ENCODE measurements at regions not wholly inside any gene's neighbourhood (a gene's known extent, or its start where the extent isn't known, plus 50 kb on each side); places are given as distances from the start of the nearest gene placed in this dataset.

DNA sequence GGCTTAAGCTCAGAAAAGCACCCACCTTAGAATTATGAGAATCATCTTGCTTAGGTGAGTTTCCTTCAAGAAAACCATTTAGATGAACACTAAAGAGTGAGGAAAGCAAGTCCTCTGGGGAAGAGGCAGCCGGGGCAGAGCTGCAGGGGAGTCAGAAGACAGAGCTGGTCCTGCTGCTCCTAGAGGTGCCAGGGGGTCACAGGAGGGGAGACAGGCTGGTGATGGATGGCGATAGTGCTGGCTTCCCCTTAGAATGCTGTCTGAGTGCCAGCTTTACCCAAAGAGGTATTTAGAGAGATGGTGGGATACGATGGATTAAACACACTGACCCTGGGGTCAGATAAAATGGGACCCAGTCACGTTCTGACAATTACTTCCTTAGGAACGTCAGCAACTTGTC lies 269.4 kb downstream of the TDRD15 start:
- no peak for DNase-seq (ENCODE audit: extremely low read depth, insufficient read length)

DNA sequence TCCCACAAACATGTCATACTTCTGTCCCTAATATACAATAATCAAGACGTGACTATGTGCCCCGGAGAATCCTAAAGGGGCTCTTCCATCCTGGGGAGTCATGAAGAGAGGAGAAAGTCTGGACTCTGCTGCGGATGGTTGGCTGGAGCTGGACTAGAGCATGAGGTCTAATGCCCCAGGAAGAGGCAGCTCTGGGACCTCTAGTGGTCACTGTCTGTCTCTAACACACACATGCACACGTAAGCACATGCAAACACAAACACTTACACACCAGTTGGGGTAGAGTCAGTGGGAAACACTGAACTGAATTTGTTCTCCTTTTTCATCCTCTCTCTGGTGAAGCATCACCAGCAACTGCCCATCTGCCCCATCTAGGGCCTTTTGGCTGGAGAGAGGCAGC lies 271.6 kb downstream of the TDRD15 start:
- no peak for DNase-seq (ENCODE audit: extremely low read depth, insufficient read length)
- H3K4me3 ChIP-seq (replicated peaks; ENCODE audit: low read depth, low read length): no peak overlapping the region
- H3K36me3 ChIP-seq (ENCODE audit: control insufficient read depth, insufficient read depth, low read length): no peaks in the 10 kb centered on the region
- no peaks in the 10 kb centered on the region; the same call in 1 of the 2 replicates for H3K27me3 ChIP-seq (replicated peaks; ENCODE audit: control insufficient read depth, insufficient read depth, low read length)
- TF ChIP-seq, protein P1, sequence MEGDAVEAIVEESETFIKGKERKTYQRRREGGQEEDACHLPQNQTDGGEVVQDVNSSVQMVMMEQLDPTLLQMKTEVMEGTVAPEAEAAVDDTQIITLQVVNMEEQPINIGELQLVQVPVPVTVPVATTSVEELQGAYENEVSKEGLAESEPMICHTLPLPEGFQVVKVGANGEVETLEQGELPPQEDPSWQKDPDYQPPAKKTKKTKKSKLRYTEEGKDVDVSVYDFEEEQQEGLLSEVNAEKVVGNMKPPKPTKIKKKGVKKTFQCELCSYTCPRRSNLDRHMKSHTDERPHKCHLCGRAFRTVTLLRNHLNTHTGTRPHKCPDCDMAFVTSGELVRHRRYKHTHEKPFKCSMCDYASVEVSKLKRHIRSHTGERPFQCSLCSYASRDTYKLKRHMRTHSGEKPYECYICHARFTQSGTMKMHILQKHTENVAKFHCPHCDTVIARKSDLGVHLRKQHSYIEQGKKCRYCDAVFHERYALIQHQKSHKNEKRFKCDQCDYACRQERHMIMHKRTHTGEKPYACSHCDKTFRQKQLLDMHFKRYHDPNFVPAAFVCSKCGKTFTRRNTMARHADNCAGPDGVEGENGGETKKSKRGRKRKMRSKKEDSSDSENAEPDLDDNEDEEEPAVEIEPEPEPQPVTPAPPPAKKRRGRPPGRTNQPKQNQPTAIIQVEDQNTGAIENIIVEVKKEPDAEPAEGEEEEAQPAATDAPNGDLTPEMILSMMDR (IDR thresholded peaks at IDR 0.05; ENCODE audit: insufficient read depth, low read length, poor library complexity, severe bottlenecking): peak; percentile 39

More for the DNA sequence above, 269.4 kb downstream of the TDRD15 start:
- TF ChIP-seq, protein P1 (IDR thresholded peaks at IDR 0.05; ENCODE audit: insufficient read depth, low read length, poor library complexity, severe bottlenecking): no peak
- H3K4me3 ChIP-seq (replicated peaks; ENCODE audit: low read depth, low read length): no peak overlapping the region
- H3K36me3 ChIP-seq (ENCODE audit: control insufficient read depth, insufficient read depth, low read length): no peaks in the 10 kb centered on the region
- no peaks in the 10 kb centered on the region; the same call in 1 of the 2 replicates for H3K27me3 ChIP-seq (replicated peaks; ENCODE audit: control insufficient read depth, insufficient read depth, low read length)

DNA sequence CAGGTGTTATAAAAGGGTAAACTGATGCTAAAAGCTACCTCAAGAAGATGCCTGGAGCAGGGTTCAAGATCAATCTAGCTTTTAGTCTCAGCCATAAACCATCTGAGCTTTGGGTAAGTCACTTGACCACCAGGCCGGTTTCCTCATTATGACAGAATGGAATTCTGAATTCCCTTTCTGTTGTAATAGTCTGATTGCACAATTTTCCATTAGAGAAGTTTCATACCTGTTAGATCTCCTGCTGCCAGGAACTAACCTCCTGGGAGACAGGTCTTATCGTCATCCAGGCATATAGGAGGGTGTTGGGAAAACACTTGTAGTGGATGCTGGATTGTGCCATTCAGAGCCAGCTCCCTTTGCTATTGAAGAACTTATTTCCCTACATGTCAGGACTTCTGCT lies 272.5 kb downstream of the TDRD15 start:
- TF ChIP-seq, protein P1 (IDR thresholded peaks at IDR 0.05; ENCODE audit: insufficient read depth, low read length, poor library complexity, severe bottlenecking): no peak
- no peak overlapping the region for H3K4me3 ChIP-seq (replicated peaks; ENCODE audit: low read depth, low read length)
- H3K36me3 ChIP-seq (ENCODE audit: control insufficient read depth, insufficient read depth, low read length): no peaks in the 10 kb centered on the region
- no peaks in the 10 kb centered on the region; the same call in 1 of the 2 replicates for H3K27me3 ChIP-seq (replicated peaks; ENCODE audit: control insufficient read depth, insufficient read depth, low read length)
- DNase-seq (ENCODE audit: extremely low read depth, insufficient read length): no peak

DNA sequence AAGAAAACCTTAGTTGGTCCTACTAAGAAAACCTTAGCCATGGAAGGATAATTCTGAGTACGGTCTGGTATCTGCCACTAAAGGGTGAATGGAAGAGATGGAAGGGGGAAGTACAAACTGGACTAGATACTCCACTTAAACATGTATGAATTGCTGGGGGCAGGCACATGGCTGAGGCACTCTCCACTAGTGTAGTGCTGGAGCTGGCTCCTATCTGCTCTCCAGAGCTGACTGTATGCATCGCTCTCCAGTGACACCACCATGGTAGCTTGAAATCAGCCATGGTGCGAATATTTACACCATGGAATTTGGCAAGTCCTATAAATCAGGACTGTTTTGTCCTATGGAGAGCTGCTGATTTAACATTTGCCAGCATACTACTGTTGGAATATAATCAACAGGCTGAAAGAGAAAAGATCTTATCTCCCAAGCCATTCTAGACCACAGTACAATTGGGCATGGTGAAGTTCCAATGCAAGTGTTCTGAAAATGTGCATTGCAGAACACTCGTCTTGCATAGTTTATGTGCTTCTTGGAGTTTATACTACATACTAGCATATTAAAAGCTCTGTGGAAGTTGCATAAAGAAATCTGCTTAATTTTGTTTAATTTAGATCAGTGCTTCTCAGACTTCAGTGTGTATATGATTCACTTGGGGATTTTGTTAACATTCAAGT lies 277.4 kb downstream of the TDRD15 start:
- TF ChIP-seq, protein P1 (IDR thresholded peaks at IDR 0.05; ENCODE audit: insufficient read depth, low read length, poor library complexity, severe bottlenecking): no peak
- no peak overlapping the region for H3K4me3 ChIP-seq (replicated peaks; ENCODE audit: low read depth, low read length)
- H3K36me3 ChIP-seq (ENCODE audit: control insufficient read depth, insufficient read depth, low read length): no peaks in the 10 kb centered on the region
- no peaks in the 10 kb centered on the region for H3K27me3 ChIP-seq (replicated peaks; ENCODE audit: control insufficient read depth, insufficient read depth, low read length)
- no peak for DNase-seq (ENCODE audit: extremely low read depth, insufficient read length)

DNA sequence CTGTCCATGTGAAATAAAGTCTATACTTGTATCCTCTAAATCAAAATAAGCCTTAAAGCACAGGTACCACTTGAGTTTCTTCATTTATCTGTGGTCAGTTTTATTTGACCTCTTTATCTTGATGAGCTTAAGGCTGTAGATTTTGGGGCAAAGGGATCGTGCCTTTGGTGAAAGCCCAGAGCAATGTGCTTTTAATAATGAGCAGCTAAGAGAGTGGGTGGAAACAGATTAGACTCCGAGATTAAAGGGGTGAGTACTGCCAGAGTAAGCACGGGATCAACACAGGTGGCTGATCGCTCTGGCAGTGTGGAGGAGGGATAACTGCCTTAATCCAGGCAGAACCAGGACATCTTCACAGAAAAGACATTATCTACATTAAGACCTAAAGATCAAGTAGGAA lies 280.4 kb downstream of the TDRD15 start:
- TF ChIP-seq, protein P1 (IDR thresholded peaks at IDR 0.05; ENCODE audit: insufficient read depth, low read length, poor library complexity, severe bottlenecking): no peak
- no peaks in the 10 kb centered on the region for H3K27me3 ChIP-seq (replicated peaks; ENCODE audit: control insufficient read depth, insufficient read depth, low read length)

More for the DNA sequence above, 280.4 kb downstream of the TDRD15 start:
- H3K36me3 ChIP-seq (ENCODE audit: control insufficient read depth, insufficient read depth, low read length): no peaks in the 10 kb centered on the region
- H3K4me3 ChIP-seq (replicated peaks; ENCODE audit: low read depth, low read length): no peak overlapping the region
- DNase-seq (ENCODE audit: extremely low read depth, insufficient read length): no peak
